IPS-NIHi7 (cell line): ENCODE measurements at regions not wholly inside any gene's neighbourhood (a gene's known extent, or its start where the extent isn't known, plus 50 kb on each side); places are given as distances from the start of the nearest gene placed in this dataset.

Experiments
- DNase-seq: peaks from one replicate; pipeline ENCODE4 v3.0.0; 2012; ENCODE audit warnings: mixed read lengths; ENCODE audit errors: extremely low spot score

DNA sequence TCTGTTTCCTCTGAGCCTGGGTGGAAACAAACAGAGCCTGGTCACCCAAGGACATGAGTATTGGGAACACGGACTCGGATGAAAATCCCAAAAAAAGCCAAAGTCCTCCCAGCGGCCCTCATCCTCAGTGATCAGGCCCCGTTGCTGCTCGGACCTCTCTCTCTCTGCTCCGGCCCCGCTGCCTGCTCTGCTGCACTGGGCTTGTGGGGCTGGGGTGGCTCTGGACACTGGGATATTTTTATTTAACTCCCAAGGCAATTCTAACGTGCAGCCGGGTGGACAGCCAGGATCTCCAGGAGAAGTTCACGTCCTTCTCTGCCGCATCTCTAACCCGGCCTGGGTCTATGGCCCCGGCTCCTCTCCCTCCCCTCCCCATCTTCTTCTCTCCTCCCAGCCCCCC lies 280.9 kb upstream of the TNRC6C start:
- DNase-seq = no peak

DNA sequence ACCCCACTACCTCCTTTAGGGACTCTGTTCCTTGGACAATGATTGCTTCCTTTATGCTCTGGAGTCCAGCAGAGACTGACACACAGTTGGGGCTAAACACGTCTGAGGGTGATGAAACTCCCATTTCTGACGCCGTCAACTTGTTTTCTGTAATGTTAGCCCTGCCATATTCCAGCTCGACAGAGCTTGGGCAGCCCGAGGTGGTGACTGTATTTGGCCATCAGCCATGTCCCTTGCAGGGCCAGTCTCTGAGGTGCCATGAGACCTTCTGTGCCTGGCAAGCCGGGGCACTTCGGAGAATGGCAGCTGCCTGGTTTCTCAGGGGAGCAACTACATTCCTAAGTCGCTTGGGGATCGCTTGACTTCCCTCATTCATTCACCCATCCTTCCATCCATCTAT lies 278.9 kb upstream of the TNRC6C start:
- DNase-seq = no peak

- no peak for DNase-seq
Observed at GRCh38 chr17:77681861-77682260, 276.6 kb upstream of the TNRC6C start.

DNA sequence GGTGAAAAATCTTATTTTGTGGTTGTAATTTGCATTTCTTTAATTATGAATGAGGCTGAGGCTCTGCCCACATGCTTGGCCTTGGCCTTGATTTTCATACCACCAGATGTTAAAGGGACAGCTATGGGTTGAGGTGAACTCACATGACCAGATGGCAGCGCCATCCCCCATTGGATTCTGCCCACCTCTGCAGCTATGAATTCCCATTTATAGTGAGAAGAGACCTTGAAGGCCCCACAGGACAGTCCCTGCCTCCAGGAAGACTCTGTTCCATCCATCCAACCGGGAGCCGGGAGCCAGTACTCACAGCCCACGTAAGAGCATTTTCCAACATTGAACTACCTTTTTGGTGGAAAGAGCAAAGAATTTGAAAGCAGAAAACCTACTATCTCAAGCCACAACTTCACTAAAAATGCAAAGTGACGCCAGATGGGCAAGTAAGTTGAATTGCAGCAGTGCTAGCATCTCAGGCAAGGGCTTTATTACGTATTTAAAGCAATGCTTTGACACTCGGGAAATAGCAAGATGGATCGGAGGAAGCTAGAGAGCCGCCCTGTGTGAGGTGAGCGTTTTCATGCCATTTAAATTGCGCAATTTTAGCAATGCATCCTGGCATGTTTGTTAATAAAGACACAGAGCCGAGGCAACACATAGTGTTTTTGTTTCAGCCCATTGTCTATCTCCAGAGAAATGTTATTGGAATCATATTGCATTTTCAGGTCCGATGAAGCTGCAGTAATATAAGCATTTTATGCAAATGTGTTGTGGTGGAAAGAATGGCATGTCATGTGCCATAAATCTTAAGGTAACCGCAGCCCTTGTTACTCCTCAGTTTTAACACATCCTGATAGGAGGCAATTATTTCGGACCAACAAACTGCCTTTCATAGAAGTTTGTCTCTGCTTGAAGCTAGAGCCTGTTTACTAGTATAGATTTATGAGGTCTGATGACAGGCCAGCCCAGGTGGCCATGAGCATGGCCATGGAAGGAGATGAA lies 273.4 kb upstream of the TNRC6C start:
- no peak for DNase-seq

DNA sequence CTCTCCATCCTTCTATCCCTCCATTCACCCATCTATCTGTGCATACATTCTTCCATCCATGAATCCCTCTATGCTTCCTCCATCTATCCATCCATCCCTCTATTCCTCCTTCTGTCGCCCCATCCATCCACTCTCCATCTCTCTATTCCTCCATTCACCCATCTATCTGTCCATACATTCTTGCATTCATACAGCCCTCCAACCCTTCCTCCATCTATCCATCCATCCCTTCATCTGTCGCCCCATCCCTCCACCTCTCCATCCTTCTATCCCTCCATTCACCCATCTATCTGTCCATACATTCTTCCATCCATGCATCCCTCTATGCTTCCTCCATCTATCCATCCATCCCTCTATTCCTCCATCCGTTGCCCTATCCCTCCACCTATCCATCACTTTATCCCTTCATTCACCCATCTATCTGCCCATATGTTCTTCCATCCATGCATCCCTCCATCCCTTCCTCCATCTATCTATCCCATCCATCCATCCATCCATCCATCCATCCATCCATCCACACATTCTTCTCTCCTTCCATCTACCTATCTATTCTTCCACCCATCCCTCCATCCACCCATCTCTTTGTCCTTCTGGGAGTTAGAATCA lies 272.5 kb upstream of the TNRC6C start:
- no peak for DNase-seq

DNA sequence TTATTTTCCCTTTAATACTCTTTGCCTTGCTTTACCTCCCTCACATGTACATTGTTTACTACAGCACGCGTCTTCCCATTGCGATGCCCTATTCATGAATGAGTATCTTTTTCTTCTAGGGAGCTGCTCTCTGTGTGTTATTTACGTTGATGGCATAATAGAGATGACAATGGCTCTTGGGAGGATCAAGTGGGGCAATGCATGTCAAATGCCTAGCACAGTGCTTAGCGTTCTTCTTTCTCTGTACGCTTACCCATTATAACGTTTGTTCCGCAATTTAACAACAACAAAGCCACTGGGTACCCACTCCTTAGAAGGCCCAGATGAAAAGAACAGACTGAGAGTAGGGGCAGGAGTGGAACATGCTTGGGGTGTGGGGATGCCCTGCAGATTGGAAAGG lies 271.6 kb upstream of the TNRC6C start:
- DNase-seq = no peak

GRCh38 chr17:77687417-77687816 lies 271.1 kb upstream of the TNRC6C start:
- DNase-seq = no peak

- DNase-seq = no peak
Observed at GRCh38 chr17:77687921-77688320, 270.6 kb upstream of the TNRC6C start.

DNA sequence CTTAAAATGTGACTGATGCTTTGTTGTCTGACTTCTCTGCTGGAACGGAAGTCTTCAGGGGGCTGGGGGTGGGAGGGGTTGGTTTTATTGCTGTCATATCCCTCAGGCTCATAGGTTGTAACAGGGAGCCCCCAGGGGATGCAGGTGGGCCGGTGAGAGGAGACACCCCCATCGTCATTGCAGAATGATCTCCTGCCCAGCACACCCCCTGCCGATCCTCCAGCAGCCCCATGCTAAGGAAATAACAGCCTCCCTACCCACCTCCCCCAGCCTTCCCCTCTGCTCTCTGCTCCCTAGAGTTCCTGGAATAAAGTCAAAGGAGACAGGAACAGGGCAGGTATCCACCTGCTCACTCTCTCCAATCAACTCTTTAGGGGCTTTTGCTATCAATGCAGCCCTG lies 270.1 kb upstream of the TNRC6C start:
- no peak for DNase-seq

DNA sequence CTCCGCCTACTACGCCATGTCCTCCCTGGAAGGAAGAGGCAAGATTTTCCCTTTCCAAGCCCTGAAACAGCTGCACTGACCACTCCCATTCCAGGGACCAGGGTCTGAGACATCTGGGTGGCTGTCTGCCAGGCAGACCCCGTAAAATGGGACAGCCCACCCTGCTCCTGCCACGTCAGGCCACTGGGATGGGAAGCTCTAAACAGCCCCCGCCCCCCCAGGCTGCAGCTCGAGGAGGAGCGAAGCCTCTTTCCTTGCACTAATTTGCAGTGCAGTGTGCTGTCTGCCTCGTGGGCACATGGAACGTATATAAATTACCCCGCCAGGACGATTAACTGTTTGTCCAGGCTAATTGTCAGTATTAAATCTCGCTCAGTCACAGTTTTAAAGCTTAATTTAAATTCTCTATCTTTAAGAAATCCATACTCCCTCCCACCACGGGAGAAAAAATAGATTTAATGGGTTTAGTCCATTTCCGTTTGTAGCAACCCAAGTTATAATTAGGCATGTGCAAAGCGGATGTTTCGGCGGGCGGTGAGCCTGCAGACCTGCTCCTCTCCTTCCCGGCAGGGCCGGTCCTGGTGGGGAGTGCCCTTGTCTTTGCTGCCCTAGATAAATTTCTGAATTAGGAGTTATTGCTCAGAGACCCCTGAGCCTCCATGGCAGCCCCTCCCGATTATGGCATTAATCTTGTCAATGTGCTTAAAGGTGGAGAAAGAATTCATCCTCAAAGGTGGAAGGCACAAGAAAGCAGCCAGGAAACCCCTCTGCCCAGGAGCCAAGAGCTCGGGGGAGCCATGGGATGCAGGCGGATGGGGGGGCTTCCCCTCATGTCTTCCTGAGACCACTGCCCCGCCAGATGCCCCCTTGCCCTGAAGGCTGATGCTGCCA lies 268.0 kb upstream of the TNRC6C start:
- DNase-seq = peak; percentile 5

DNA sequence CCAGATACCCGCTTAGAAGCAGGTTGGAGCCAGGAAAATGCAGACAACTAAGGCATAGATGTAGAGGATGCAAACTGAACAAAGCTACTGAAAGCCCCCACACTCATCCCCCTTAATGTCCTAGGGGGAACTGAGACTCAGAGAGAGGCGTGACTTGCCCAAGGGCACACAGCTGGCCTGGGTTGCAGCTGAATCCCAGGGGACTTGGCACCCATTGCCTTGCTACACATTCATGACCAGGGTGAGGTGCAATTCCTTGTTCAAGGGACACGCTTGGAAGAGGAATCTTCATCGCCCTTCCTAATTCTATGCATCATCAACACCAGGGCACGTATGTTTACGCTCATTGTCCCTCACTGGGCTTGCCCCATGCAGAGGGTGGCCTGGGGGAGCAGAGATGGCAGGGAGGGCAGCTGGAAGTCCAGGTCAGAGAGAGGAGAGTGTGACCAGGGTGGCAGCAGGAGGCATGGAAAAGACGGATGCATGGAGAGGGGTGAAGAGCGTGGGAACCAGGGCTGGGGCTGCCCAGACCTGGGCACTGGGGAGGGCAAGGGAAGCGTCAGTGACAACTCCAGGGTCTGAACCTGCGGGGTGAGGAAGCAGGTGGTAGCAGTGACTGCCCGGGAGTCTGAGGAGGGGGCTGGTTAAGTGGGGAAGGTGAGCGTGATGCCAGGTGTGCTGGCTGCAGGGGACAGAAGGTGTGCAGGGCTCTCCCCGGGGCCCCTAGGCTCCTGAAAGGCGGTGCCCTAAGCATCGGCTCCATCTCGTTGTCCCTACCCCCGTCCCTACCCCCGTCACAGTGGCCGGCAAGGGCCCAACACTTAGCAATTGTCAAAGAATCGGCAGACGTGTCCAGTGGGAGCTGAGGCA lies 267.1 kb upstream of the TNRC6C start:
- DNase-seq = peak; percentile 6

GRCh38 chr17:77692571-77693161 lies 265.8 kb upstream of the TNRC6C start:
- no peak for DNase-seq

GRCh38 chr17:77693301-77693700 lies 265.2 kb upstream of the TNRC6C start:
- DNase-seq = no peak

GRCh38 chr17:77693776-77694175 lies 264.7 kb upstream of the TNRC6C start:
- no peak for DNase-seq

DNA sequence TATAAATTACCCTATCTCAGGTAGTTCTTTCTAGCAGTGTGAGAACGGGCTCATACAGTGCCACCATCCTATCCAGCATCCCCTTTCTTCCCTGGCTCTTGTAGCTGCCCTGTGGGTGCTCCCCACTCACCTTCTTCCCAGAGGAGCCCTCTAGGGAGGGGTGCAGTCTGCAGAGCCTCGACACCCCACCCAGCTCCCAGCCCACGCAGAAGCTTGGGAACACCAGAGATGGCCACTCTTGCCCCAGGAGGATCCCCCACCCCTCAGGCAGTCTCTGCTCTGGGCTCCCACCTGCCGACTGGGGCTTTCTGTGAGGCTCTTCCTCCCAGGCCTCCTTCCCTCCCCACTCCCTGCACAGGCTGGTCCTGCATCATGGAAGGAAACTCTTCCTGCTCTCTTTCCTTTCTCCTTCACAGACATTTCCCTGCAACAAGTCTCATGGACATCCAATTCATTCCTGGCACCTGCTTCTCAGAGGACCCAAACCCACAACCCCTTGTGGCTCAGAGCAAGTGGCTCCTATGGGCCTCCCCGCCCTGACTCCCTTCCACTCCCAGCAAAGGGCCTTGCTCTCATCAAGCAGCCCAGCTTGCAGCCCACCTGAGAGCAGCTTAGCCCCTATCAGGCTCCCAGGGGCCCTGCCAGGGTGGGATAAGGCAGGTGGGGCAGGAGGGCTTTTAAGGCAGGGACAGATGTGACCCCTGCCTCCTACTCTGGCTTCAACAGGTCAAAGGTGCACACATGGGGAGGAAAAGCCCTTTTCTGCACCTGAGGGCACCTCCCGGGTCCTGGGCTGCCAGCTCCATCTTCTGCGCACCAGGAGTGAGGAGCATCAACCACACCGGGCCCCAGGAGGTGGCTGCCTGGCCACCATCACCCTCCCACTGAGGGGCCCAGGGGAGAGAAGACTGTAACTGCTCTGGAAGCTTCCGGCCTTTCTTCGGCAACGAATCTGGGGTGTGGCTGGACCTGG lies 263.8 kb upstream of the TNRC6C start:
- no peak for DNase-seq

DNA sequence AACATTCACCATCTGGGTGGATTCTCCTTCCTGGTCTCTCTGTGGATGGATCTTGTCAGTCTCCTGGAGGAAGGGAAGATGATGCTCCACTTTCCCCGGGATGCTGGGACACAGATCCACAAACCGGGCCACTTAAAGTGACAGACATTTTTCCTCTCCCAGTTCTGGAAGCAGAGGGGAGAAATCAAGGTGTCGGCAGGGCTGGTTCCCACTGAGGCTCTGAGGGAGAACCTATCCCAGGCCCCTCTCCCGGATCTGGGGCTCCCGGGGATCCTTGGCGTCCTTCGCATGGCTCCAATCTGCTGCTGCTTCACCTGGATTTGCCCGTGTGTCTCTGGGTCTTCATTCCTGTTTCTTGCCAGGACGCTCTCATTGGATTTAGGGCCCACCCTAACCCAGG lies 263.1 kb upstream of the TNRC6C start:
- no peak for DNase-seq

- no peak for DNase-seq
Observed at GRCh38 chr17:77696151-77696720, 262.3 kb upstream of the TNRC6C start.

DNA sequence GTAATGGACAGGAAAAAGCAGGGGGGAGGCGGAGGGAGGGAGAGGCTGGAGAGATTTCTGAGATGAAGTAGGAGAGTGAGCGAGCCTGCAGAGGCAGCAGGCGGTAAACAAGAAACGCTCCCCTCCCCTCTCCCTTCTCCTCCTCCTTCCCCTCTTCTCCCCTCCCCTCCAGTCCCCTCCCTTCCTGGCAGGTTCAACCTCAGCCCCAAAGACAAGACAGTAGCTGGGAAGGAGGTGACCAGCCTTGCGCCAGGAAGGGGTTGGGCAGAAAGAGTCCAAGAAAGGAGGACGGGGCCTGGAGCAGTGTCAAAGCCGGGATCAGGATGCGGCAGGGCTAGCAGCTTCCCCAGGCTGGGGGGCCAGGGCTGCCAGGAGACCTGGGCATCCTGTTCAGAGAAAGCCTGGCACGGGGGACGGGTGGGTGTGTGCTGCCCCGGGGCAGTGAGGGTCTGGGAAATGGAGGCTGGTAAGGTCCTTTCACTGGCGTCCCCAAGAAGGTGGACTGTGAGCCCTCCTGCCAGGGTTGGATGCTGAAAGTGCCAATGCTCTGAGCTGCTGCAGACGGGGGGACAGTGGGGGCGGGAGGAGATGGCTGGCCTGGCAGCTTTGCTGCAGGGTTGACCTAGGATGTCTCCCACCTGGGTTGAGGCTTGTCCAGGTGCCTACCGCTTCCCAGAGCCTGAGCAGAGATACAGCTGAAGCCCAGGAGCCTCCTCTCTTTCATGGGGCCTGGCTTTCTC lies 261.6 kb upstream of the TNRC6C start:
- peak; percentile 62 for DNase-seq
